ENCODE measurements at regions not wholly inside any gene's neighbourhood (a gene's known extent, or its start where the extent isn't known, plus 50 kb on each side); places are given as distances from the start of the nearest gene placed in this dataset. TPM values are rescaled to one million over a fixed set of nuclear protein-coding genes. Genes with fewer than 3 reads are reported as not detected.

DNA sequence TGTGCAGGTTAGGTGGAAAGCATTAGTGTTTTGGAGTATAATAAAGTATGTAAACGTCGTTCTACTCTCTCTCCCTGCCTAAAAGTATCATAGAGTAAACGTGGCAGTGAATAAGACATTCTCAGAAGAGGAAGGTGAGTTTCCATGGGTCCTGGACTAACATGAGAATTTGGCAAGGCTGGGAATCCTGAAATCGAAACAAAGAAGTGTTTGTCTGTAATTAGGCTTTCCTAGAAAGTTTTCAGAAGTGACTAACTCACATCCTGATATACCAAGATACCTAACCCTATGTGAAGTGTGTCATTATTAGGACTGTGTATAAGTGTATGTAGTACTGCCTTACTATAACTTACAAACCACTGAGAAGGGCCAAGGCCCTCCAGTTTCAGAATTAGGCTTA lies 50.7 kb upstream of the MAOA start (continued):
- TF ChIP-seq, protein P1, sequence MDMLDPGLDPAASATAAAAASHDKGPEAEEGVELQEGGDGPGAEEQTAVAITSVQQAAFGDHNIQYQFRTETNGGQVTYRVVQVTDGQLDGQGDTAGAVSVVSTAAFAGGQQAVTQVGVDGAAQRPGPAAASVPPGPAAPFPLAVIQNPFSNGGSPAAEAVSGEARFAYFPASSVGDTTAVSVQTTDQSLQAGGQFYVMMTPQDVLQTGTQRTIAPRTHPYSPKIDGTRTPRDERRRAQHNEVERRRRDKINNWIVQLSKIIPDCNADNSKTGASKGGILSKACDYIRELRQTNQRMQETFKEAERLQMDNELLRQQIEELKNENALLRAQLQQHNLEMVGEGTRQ (IDR thresholded peaks at IDR 0.05; ENCODE audit: low read length), result no peak
- no peak for TF ChIP-seq SIN3A (conservative IDR thresholded peaks at IDR 0.05 in 1 of 2, IDR thresholded peaks at IDR 0.05 in 1 of 2; ENCODE audit: low read depth in 1 of 2, low read length in 2 of 2)

Small RNAs in the stretch of these regions (small RNA-seq; reads per million reads assigned to genes)
- not detected for gene AL451086.1 (ENCODE audit: insufficient read depth)
